ENCODE measurements at regions not wholly inside any gene's neighbourhood (a gene's known extent, or its start where the extent isn't known, plus 50 kb on each side); places are given as distances from the start of the nearest gene placed in this dataset.

GRCh38 chr11:64449381-64450167 is 90.6 kb downstream of the RPS6KA4 start (continued):
- peak; percentile 63 for TF ChIP-seq CTCF (conservative IDR thresholded peaks at IDR 0.05; ENCODE audit: low read depth, low read length)
- no peak for TF ChIP-seq RCOR1 (IDR thresholded peaks at IDR 0.05; ENCODE audit: insufficient replicate concordance, low read length)

GRCh38 chr11:64450168-64450560 is 91.2 kb downstream of the RPS6KA4 start:
- H3K9ac ChIP-seq (ENCODE audit: low read depth, low read length) = no peak overlapping the region
- H3K27ac ChIP-seq (ENCODE audit: insufficient read depth, low read length) = no peak overlapping the region
- H3K56ac ChIP-seq (ENCODE audit: extremely low read depth, insufficient read depth, low read length) = no peak overlapping the region
- WGBS, 2 experiments (ENCODE audit: extremely low coverage in 2 of 2, insufficient read length in 1 of 2) = no CpG with 5 or more reads among the region's 2 CpGs
- no peaks in the 10 kb centered on the region for H3K9me1 ChIP-seq (ENCODE audit: insufficient read depth, low read length)
- no peak overlapping the region for H4K91ac ChIP-seq (ENCODE audit: insufficient read depth, low read depth, low read length)
- H3K4me3 ChIP-seq (ENCODE audit: insufficient read depth, low read depth, low read length) = no peak overlapping the region
- TF ChIP-seq RAD21 (IDR thresholded peaks at IDR 0.05; ENCODE audit: low read length) = no peak
- TF ChIP-seq MXI1 (IDR thresholded peaks at IDR 0.05; ENCODE audit: borderline replicate concordance, low read depth, low read length) = no peak
- no peak for TF ChIP-seq CEBPB (IDR thresholded peaks at IDR 0.05; ENCODE audit: low read depth, low read length)
- BruUV-seq (replicated peaks) = no TSS peak
- no peaks in the 10 kb centered on the region for H3K9me3 ChIP-seq (ENCODE audit: control insufficient read depth, insufficient read depth, low read length)
- no peaks in the 10 kb centered on the region for H3K79me1 ChIP-seq (ENCODE audit: low read depth in 1 of 2, low read length in 2 of 2)
- ChIA-PET POLR2A (ENCODE audit: unreplicated experiment) (no interaction called here), CTCF (interaction anchor here (0.8 to 1.8 kb wide), 3 partner anchors 11 to 194 kb away, joined by 3 to 16 read pairs (median 4); no protein-coding TSS in a partner anchor)
- H2AK5ac ChIP-seq (ENCODE audit: low read depth, low read length) = no peak overlapping the region
- no peaks in the 10 kb centered on the region for H4K20me1 ChIP-seq (ENCODE audit: insufficient read depth, low read length)
- H3K36me3 ChIP-seq (ENCODE audit: control insufficient read depth, insufficient read depth, low read length) = no peaks in the 10 kb centered on the region
- no peak overlapping the region for H4K5ac ChIP-seq (ENCODE audit: low read depth, low read length)
- no peak overlapping the region for H2BK20ac ChIP-seq (ENCODE audit: low read depth, low read length)
- H3K4me1 ChIP-seq (ENCODE audit: control insufficient read depth, insufficient read depth, low read length) = peaks cover 5% of the 10 kb centered on the region
- H3K4me2 ChIP-seq (ENCODE audit: low read depth, low read length) = no peak overlapping the region
- no peak overlapping the region for H3K14ac ChIP-seq (replicated peaks; ENCODE audit: low read depth, low read length)
- H3K23ac ChIP-seq (ENCODE audit: low read depth, low read length) = no peak overlapping the region
- no peak for DNase-seq
- no peak overlapping the region for H2BK120ac ChIP-seq (ENCODE audit: low read depth, low read length)
- ATAC-seq (ENCODE audit: low read depth) = no peak
- no peak overlapping the region for H2AK9ac ChIP-seq (replicated peaks; ENCODE audit: low read depth, low read length, poor library complexity)
- intact Hi-C loops (cut with micrococcal nuclease) = no loop called here
- in situ Hi-C loops (cut with MboI; ENCODE audit: low sequenced_read_pairs) = no loop called here
- H2AFZ ChIP-seq (replicated peaks; ENCODE audit: low read length, poor library complexity) = no peak overlapping the region
- no peak overlapping the region for H3K4ac ChIP-seq (ENCODE audit: low read depth, low read length)
- dilution Hi-C loops (cut with HindIII; ENCODE audit: low sequenced_read_pairs, unreplicated experiment) = no loop called here
- no peak overlapping the region for H3K18ac ChIP-seq (ENCODE audit: low read depth, low read length)
- no peak overlapping the region for H2BK5ac ChIP-seq (ENCODE audit: low read depth, low read length, poor library complexity, severe bottlenecking)
- H3K27me3 ChIP-seq (ENCODE audit: control insufficient read depth, insufficient read depth, low read length) = peaks cover 44% of the 10 kb centered on the region
- no peak overlapping the region for H4K8ac ChIP-seq (ENCODE audit: low read depth in 2 of 2, low read length in 2 of 2)
- no peak overlapping the region for H2BK15ac ChIP-seq (ENCODE audit: low read depth, low read length)
